ENCODE measurements at regions not wholly inside any gene's neighbourhood (a gene's known extent, or its start where the extent isn't known, plus 50 kb on each side); places are given as distances from the start of the nearest gene placed in this dataset.

DNA sequence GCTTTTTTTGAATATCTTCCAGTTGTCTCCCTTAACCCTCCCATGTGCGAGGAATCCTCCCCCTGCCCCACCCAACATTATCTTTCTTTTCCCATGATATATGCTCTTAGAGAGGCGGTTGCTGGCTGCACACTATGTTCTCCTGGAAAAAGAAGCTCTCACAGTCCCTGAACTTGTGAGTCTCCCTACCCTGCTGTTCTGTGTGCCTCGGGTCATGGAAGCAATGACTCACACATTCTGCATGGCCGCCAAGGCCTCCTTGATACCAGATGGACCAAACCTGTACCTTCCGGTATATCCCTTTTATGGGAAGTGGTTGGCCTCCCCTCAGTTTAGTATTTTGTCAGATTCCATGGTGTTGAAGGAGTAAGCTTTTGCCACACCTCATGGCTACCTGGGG is 705.4 kb downstream of the SLITRK6 start:
- Histone ChIP-seq H3K27ac (ENCODE audit: low read depth, low read length) (no peak overlapping the region), H3K4me1 (ENCODE audit: insufficient read depth, low read length) (no peaks in the 10 kb centered on the region), H3K27me3 (ENCODE audit: insufficient read depth, low read length, poor library complexity, severe bottlenecking) (no peaks in the 10 kb centered on the region), H3K4me3 (ENCODE audit: low read length) (no peak overlapping the region), H3K9me3 (ENCODE audit: low read length) (no peaks in the 10 kb centered on the region), H3K36me3 (ENCODE audit: insufficient read depth, low read length) (no peaks in the 10 kb centered on the region)
- ChIA-PET CTCF (no interaction called here), POLR2A (no interaction called here)
- Mint-ChIP-seq H3K4me3 (no peak overlapping the region), H3K4me1 (no peaks in the 10 kb centered on the region), H3K27ac (no peak overlapping the region), H3K36me3 (no peaks in the 10 kb centered on the region), H3K9me3 (peaks cover 2 to 40% (median 9%) of the 10 kb centered on the region in 5 donors), H3K27me3 (no peaks in the 10 kb centered on the region)
- DNase-seq, result no peak

- Mint-ChIP-seq H3K4me3 (no peak overlapping the region), H3K4me1 (no peaks in the 10 kb centered on the region), H3K9me3 (peaks cover 2 to 31% (median 5%) of the 10 kb centered on the region in 5 donors), H3K27me3 (no peaks in the 10 kb centered on the region), H3K36me3 (no peaks in the 10 kb centered on the region), H3K27ac (no peak overlapping the region)
- no peaks in the 10 kb centered on the region for H3K36me3 ChIP-seq (ENCODE audit: insufficient read depth, low read length)
- H3K27ac ChIP-seq (ENCODE audit: low read depth, low read length), result no peak overlapping the region
- no peaks in the 10 kb centered on the region for H3K27me3 ChIP-seq (ENCODE audit: insufficient read depth, low read length, poor library complexity, severe bottlenecking)
- DNase-seq, result no peak
- H3K9me3 ChIP-seq (ENCODE audit: low read length), result no peaks in the 10 kb centered on the region
- CTCF ChIA-PET, result no interaction called here
- H3K4me1 ChIP-seq (ENCODE audit: insufficient read depth, low read length), result no peaks in the 10 kb centered on the region
- H3K4me3 ChIP-seq (ENCODE audit: low read length), result no peak overlapping the region
- POLR2A ChIA-PET, result no interaction called here
Measured at GRCh38 chr13:85091631-85092234, 707.5 kb downstream of the SLITRK6 start.

- Mint-ChIP-seq H3K27me3 (no peaks in the 10 kb centered on the region), H3K27ac (no peak overlapping the region), H3K4me3 (no peak overlapping the region), H3K9me3 (peaks cover 0 to 25% (median 4%) of the 10 kb centered on the region in 5 donors), H3K36me3 (no peaks in the 10 kb centered on the region), H3K4me1 (no peaks in the 10 kb centered on the region)
- H3K4me1 ChIP-seq (ENCODE audit: insufficient read depth, low read length), result no peaks in the 10 kb centered on the region
- no peak overlapping the region for H3K4me3 ChIP-seq (ENCODE audit: low read length)
- ChIA-PET CTCF (no interaction called here), POLR2A (no interaction called here)
- H3K36me3 ChIP-seq (ENCODE audit: insufficient read depth, low read length), result no peaks in the 10 kb centered on the region
- H3K27ac ChIP-seq (ENCODE audit: low read depth, low read length), result no peak overlapping the region
- no peaks in the 10 kb centered on the region for H3K27me3 ChIP-seq (ENCODE audit: insufficient read depth, low read length, poor library complexity, severe bottlenecking)
- no peak for DNase-seq
- no peaks in the 10 kb centered on the region for H3K9me3 ChIP-seq (ENCODE audit: low read length)
Measured at GRCh38 chr13:85089186-85089585, 710.0 kb downstream of the SLITRK6 start.

GRCh38 chr13:85080691-85081090 is 718.5 kb downstream of the SLITRK6 start:
- H3K9me3 ChIP-seq (ENCODE audit: low read length), result no peaks in the 10 kb centered on the region
- no peaks in the 10 kb centered on the region for H3K27me3 ChIP-seq (ENCODE audit: insufficient read depth, low read length, poor library complexity, severe bottlenecking)
- H3K36me3 ChIP-seq (ENCODE audit: insufficient read depth, low read length), result no peaks in the 10 kb centered on the region
- peaks cover 0 to 14% (median 0%) of the 10 kb centered on the region in 5 donors for H3K9me3 Mint-ChIP-seq
- H3K27ac ChIP-seq (ENCODE audit: low read depth, low read length), result no peak overlapping the region
- H3K4me3 ChIP-seq (ENCODE audit: low read length), result no peak overlapping the region
- no peaks in the 10 kb centered on the region for H3K36me3 Mint-ChIP-seq
- H3K27me3 Mint-ChIP-seq, result no peaks in the 10 kb centered on the region
- no peak overlapping the region for H3K27ac Mint-ChIP-seq
- no peaks in the 10 kb centered on the region for H3K4me1 ChIP-seq (ENCODE audit: insufficient read depth, low read length)
- no peak overlapping the region for H3K4me3 Mint-ChIP-seq
- CTCF ChIA-PET, result no interaction called here
- POLR2A ChIA-PET, result no interaction called here
- H3K4me1 Mint-ChIP-seq, result no peaks in the 10 kb centered on the region
- DNase-seq, result no peak

DNA sequence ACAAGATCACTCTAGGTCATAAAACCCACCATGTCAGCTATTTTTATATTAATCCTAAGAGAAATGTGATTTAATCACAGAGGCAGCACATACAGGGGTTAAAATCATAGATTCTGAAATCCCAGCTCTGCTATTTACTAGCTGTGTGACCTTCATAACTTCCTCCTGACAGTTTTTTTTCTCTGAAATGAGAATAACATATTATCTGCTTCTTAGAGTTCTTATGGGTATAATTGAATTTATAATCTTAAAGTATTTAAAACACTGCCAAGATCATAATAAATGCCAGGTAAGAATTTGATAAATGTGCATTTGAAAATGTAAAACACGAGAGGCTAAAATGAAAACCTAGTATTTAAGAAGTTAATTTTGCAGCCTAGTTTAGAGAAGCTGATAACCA is 722.9 kb downstream of the SLITRK6 start:
- Mint-ChIP-seq H3K4me1 (no peaks in the 10 kb centered on the region), H3K27me3 (no peaks in the 10 kb centered on the region), H3K27ac (no peak overlapping the region), H3K36me3 (no peaks in the 10 kb centered on the region), H3K4me3 (no peak overlapping the region), H3K9me3 (peaks cover 0 to 8% (median 2%) of the 10 kb centered on the region in 5 donors)
- Histone ChIP-seq H3K9me3 (ENCODE audit: low read length) (no peaks in the 10 kb centered on the region), H3K4me3 (ENCODE audit: low read length) (no peak overlapping the region), H3K27ac (ENCODE audit: low read depth, low read length) (no peak overlapping the region), H3K27me3 (ENCODE audit: insufficient read depth, low read length, poor library complexity, severe bottlenecking) (no peaks in the 10 kb centered on the region), H3K4me1 (ENCODE audit: insufficient read depth, low read length) (no peaks in the 10 kb centered on the region), H3K36me3 (ENCODE audit: insufficient read depth, low read length) (no peaks in the 10 kb centered on the region)
- DNase-seq, result no peak
- CTCF ChIA-PET, result no interaction called here
- POLR2A ChIA-PET, result no interaction called here

- CTCF ChIA-PET, result no interaction called here
- DNase-seq, result no peak
- H3K9me3 Mint-ChIP-seq, result peaks cover 0 to 5% (median 2%) of the 10 kb centered on the region in 5 donors
- POLR2A ChIA-PET, result no interaction called here
- no peak overlapping the region for H3K27ac Mint-ChIP-seq
- H3K36me3 ChIP-seq (ENCODE audit: insufficient read depth, low read length), result no peaks in the 10 kb centered on the region
- no peaks in the 10 kb centered on the region for H3K27me3 Mint-ChIP-seq
- H3K4me3 ChIP-seq (ENCODE audit: low read length), result no peak overlapping the region
- H3K27me3 ChIP-seq (ENCODE audit: insufficient read depth, low read length, poor library complexity, severe bottlenecking), result no peaks in the 10 kb centered on the region
- H3K9me3 ChIP-seq (ENCODE audit: low read length), result no peaks in the 10 kb centered on the region
- no peaks in the 10 kb centered on the region for H3K4me1 Mint-ChIP-seq
- H3K4me1 ChIP-seq (ENCODE audit: insufficient read depth, low read length), result no peaks in the 10 kb centered on the region
- no peaks in the 10 kb centered on the region for H3K36me3 Mint-ChIP-seq
- H3K4me3 Mint-ChIP-seq, result no peak overlapping the region
- no peak overlapping the region for H3K27ac ChIP-seq (ENCODE audit: low read depth, low read length)
Measured at GRCh38 chr13:85074543-85075313, 724.5 kb downstream of the SLITRK6 start.

DNA sequence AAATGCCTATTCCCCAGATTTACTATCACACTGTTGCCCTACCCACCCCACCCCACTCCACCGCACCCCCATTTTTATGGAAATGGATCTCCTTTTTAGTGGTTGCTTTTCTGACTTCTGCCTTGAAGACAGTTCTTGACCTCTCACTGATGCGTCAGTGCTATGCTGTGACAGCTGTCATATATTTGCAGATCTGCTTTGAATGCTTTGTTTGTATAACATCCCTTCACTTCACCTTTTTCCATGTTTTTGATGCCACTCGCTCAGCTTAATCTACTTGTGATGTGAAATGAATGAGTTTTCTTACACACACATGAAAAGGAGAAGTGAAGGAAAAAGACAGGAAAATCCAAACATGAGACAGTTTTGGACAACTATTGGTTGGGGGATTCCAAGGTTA is 731.0 kb downstream of the SLITRK6 start:
- no peaks in the 10 kb centered on the region for H3K4me1 ChIP-seq (ENCODE audit: insufficient read depth, low read length)
- H3K27ac ChIP-seq (ENCODE audit: low read depth, low read length), result no peak overlapping the region
- POLR2A ChIA-PET, result no interaction called here
- peaks cover 0 to 14% (median 4%) of the 10 kb centered on the region in 5 donors for H3K9me3 Mint-ChIP-seq
- no peaks in the 10 kb centered on the region for H3K36me3 Mint-ChIP-seq
- no peaks in the 10 kb centered on the region for H3K9me3 ChIP-seq (ENCODE audit: low read length)
- H3K27me3 ChIP-seq (ENCODE audit: insufficient read depth, low read length, poor library complexity, severe bottlenecking), result no peaks in the 10 kb centered on the region
- no peak for DNase-seq
- H3K4me3 ChIP-seq (ENCODE audit: low read length), result no peak overlapping the region
- no peaks in the 10 kb centered on the region for H3K36me3 ChIP-seq (ENCODE audit: insufficient read depth, low read length)
- no peaks in the 10 kb centered on the region for H3K27me3 Mint-ChIP-seq
- no peak overlapping the region for H3K4me3 Mint-ChIP-seq
- no peak overlapping the region for H3K27ac Mint-ChIP-seq
- CTCF ChIA-PET, result no interaction called here
- no peaks in the 10 kb centered on the region for H3K4me1 Mint-ChIP-seq

DNA sequence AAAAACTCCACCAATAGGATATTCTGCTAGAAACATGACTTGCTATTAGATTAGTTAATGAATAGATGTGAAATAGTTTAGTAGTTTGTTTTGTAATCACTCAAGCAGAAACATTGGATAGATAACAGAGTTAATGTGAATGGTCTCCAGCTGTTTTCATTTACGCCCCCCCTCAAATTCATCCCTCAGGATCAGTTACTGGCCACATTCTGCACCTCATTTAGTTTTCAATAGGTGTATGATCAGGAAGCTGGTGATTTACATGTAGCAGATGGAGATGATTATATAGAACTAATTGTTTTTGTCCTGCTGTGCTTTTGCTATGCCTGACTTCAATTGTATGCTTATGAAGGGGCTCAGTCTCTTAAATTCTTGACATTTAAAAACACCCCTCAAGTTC is 759.0 kb downstream of the SLITRK6 start:
- H3K27ac Mint-ChIP-seq, result no peak overlapping the region
- ChIA-PET POLR2A (no interaction called here), CTCF (no interaction called here)
- Histone ChIP-seq H3K27ac (ENCODE audit: low read depth, low read length) (no peak overlapping the region), H3K9me3 (ENCODE audit: low read length) (no peaks in the 10 kb centered on the region), H3K4me3 (ENCODE audit: low read length) (no peak overlapping the region), H3K27me3 (ENCODE audit: insufficient read depth, low read length, poor library complexity, severe bottlenecking) (no peaks in the 10 kb centered on the region), H3K4me1 (ENCODE audit: insufficient read depth, low read length) (no peaks in the 10 kb centered on the region), H3K36me3 (ENCODE audit: insufficient read depth, low read length) (no peaks in the 10 kb centered on the region)
- H3K4me1 Mint-ChIP-seq, result no peaks in the 10 kb centered on the region
- peaks cover 0 to 3% (median 0%) of the 10 kb centered on the region in 5 donors for H3K9me3 Mint-ChIP-seq
- no peak for DNase-seq
- H3K4me3 Mint-ChIP-seq, result no peak overlapping the region
- no peaks in the 10 kb centered on the region for H3K27me3 Mint-ChIP-seq
- no peaks in the 10 kb centered on the region for H3K36me3 Mint-ChIP-seq
